ENCODE measurements at regions not wholly inside any gene's neighbourhood (a gene's known extent, or its start where the extent isn't known, plus 50 kb on each side); places are given as distances from the start of the nearest gene placed in this dataset.

- ChIA-PET POLR2A (no interaction called here), CTCF (no interaction called here)
- in situ Hi-C loops (cut with HindIII; ENCODE audit: low pct_unique_long_range_greater_than_20kb, low sequenced_read_pairs) = no loop called here
- BruUV-seq (replicated peaks) = no TSS peak
- DNase-seq (ENCODE audit: low read depth, low spot score) (no peak), ATAC-seq (no peak)
- Histone ChIP-seq H3K4me1 (ENCODE audit: control insufficient read depth, insufficient read depth, low read length) (peaks cover 3% of the 10 kb centered on the region; the same call in 1 of the 2 replicates), H3K36me3 (ENCODE audit: control insufficient read depth, insufficient read depth, low read length) (no peaks in the 10 kb centered on the region), H3K4me3 (ENCODE audit: low read depth in 2 of 2, low read length in 2 of 2) (no peak overlapping the region), H3K27me3 (ENCODE audit: control insufficient read depth, insufficient read depth, low read length) (no peaks in the 10 kb centered on the region; the same call in 1 of the 2 replicates), H3K9me3 (ENCODE audit: control insufficient read depth, insufficient read depth, low read depth, low read length) (no peaks in the 10 kb centered on the region), H3K27ac (ENCODE audit: low read length) (no peak overlapping the region)
- intact Hi-C loops (cut with micrococcal nuclease; ENCODE audit: unreplicated experiment) = no loop called here
- TF ChIP-seq TCF7L2 (IDR thresholded peaks at IDR 0.05; ENCODE audit: low read depth, low read length) (no peak), POLR2AphosphoS5 (IDR thresholded peaks at IDR 0.05; ENCODE audit: low read depth, low read length) (no peak), CTCF (IDR thresholded peaks at IDR 0.05) (no peak), SIN3A (IDR thresholded peaks at IDR 0.05; ENCODE audit: borderline replicate concordance, insufficient read depth, low read depth, low read length) (no peak), REST (IDR thresholded peaks at IDR 0.05; ENCODE audit: insufficient read depth in 1 of 2, low read depth in 2 of 2, low read length in 1 of 2) (no peak)
These were observed 778.1 kb upstream of the SOX9 start for GRCh38 chr17:71342737-71343136.

- Histone ChIP-seq H3K27ac (ENCODE audit: low read length) (no peak overlapping the region), H3K4me3 (ENCODE audit: low read depth in 2 of 2, low read length in 2 of 2) (no peak overlapping the region), H3K27me3 (ENCODE audit: control insufficient read depth, insufficient read depth, low read length) (no peaks in the 10 kb centered on the region; the same call in 1 of the 2 replicates), H3K36me3 (ENCODE audit: control insufficient read depth, insufficient read depth, low read length) (no peaks in the 10 kb centered on the region), H3K4me1 (ENCODE audit: control insufficient read depth, insufficient read depth, low read length) (no peaks in the 10 kb centered on the region), H3K9me3 (ENCODE audit: control insufficient read depth, insufficient read depth, low read depth, low read length) (no peaks in the 10 kb centered on the region)
- intact Hi-C loops (cut with micrococcal nuclease; ENCODE audit: unreplicated experiment) (no loop called here), in situ Hi-C loops (cut with HindIII; ENCODE audit: low pct_unique_long_range_greater_than_20kb, low sequenced_read_pairs) (no loop called here)
- no peak for TF ChIP-seq REST (IDR thresholded peaks at IDR 0.05; ENCODE audit: insufficient read depth in 1 of 2, low read depth in 2 of 2, low read length in 1 of 2)
- TF ChIP-seq TCF7L2 (IDR thresholded peaks at IDR 0.05; ENCODE audit: low read depth, low read length) = no peak
- no peak for TF ChIP-seq POLR2AphosphoS5 (IDR thresholded peaks at IDR 0.05; ENCODE audit: low read depth, low read length)
- no peak for TF ChIP-seq SIN3A (IDR thresholded peaks at IDR 0.05; ENCODE audit: borderline replicate concordance, insufficient read depth, low read depth, low read length)
- TF ChIP-seq CTCF (IDR thresholded peaks at IDR 0.05) = no peak
- ChIA-PET CTCF (no interaction called here), POLR2A (no interaction called here)
- DNase-seq (ENCODE audit: low read depth, low spot score) (no peak), ATAC-seq (no peak)
- no TSS peak for BruUV-seq (replicated peaks)
These were observed 770.8 kb upstream of the SOX9 start for GRCh38 chr17:71349908-71350600.

All from Panc1 (cell line).